ENCODE measurements at regions not wholly inside any gene's neighbourhood (a gene's known extent, or its start where the extent isn't known, plus 50 kb on each side); places are given as distances from the start of the nearest gene placed in this dataset.

DNA sequence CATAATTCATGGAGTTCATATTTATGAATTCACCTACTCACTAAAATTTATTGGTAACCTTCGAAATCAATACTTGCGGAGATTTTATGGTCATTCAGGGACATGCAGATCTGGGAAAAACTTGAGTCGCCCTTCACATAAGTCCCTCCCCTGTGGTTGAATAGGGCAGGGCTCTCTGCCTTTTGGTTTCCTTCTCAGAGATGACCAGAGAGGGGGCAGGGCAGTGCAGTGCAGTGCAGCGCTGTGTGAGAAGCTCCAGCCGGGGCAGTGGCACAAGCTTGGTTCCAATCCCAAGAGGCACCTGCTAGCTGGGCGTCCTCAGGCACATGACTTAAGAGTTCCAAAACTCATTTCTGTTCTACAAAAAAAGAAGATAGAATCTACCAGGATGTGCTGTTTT lies 274.4 kb upstream of the RAB6C start:
- Histone ChIP-seq H3K4me1 (replicated peaks) (no peaks in the 10 kb centered on the region), H3K27me3 (replicated peaks; ENCODE audit: insufficient read depth) (no peaks in the 10 kb centered on the region), H3K9me3 (no peaks in the 10 kb centered on the region), H3K36me3 (no peaks in the 10 kb centered on the region), H3K27ac (no peak overlapping the region), H3K4me3 (no peak overlapping the region)
- intact Hi-C loops (cut with DNase I): no loop called here
- 84% methylated on average over 6 of the region's 6 CpGs for WGBS
- no peak for TF ChIP-seq POLR2A (IDR thresholded peaks at IDR 0.05)
- TF ChIP-seq, protein P1, sequence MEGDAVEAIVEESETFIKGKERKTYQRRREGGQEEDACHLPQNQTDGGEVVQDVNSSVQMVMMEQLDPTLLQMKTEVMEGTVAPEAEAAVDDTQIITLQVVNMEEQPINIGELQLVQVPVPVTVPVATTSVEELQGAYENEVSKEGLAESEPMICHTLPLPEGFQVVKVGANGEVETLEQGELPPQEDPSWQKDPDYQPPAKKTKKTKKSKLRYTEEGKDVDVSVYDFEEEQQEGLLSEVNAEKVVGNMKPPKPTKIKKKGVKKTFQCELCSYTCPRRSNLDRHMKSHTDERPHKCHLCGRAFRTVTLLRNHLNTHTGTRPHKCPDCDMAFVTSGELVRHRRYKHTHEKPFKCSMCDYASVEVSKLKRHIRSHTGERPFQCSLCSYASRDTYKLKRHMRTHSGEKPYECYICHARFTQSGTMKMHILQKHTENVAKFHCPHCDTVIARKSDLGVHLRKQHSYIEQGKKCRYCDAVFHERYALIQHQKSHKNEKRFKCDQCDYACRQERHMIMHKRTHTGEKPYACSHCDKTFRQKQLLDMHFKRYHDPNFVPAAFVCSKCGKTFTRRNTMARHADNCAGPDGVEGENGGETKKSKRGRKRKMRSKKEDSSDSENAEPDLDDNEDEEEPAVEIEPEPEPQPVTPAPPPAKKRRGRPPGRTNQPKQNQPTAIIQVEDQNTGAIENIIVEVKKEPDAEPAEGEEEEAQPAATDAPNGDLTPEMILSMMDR (IDR thresholded peaks at IDR 0.05): no peak
- TF ChIP-seq POLR2AphosphoS5 (IDR thresholded peaks at IDR 0.05): no peak
- no peak for DNase-seq (ENCODE audit: low spot score)

DNA sequence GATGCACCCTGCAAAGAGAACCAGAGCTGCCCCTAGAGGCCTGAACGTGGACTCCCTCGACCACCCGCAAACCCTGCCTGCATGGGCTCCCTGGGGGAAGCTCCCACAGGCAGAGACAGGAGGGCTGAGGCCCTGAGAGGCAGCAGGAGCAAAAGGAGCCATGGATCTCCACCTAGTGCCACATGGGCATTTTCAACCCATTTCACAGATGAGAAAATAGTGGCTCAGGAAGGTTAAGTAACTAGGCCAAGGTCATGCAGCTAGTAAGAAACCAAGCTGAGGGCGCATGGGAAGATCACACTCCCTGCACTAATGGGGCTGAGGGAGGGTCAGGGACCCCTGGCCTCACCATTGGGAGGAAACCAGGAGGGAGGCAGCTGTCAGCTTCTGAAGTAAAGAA lies 271.7 kb upstream of the RAB6C start:
- no peak for DNase-seq (ENCODE audit: low spot score)
- H3K27me3 ChIP-seq (replicated peaks; ENCODE audit: insufficient read depth): no peaks in the 10 kb centered on the region
- no peak overlapping the region for H3K4me3 ChIP-seq
- intact Hi-C loops (cut with DNase I): no loop called here
- no peaks in the 10 kb centered on the region for H3K36me3 ChIP-seq
- no peak overlapping the region for H3K27ac ChIP-seq
- TF ChIP-seq POLR2A (IDR thresholded peaks at IDR 0.05) (no peak), POLR2AphosphoS5 (IDR thresholded peaks at IDR 0.05) (no peak)
- TF ChIP-seq, protein P1 (IDR thresholded peaks at IDR 0.05): no peak
- no peaks in the 10 kb centered on the region for H3K9me3 ChIP-seq
- WGBS: 83% methylated on average over 4 of the region's 4 CpGs
- H3K4me1 ChIP-seq (replicated peaks): no peaks in the 10 kb centered on the region

DNA sequence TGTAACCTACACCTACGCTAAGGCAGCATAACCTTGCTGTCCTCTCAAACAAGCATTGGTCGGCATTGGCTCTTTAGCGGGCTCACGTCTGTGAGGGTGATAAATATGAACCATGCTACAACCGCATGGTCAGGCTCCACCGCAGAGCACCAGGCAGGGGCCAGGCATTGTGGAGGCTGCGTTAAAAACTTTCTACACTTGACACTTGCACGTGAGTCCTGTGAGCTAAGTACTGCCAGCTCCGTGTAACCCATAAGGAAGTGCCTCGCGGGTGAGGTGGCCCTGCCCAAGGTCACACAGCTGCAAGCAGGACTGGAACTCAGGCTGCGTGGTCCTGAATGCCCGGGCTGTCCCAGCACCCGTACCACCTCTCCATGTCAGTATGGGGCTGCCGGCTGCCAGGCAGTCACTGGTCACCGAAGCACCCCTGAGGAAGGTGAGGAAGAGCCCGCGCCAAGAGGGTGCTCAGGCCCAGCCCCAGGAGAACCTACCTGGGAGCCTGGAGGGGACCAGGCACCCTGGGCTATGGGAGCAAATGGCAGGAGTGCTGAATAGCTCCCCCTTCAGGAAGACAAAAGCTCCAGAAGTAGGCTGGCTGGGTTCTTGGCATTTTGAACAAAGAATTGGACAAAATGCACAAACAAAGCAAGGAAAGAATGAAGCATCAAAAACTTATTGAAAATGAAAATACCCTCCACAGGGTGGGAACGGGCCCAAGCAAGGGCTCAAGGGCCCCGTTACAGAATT lies 271.1 kb upstream of the RAB6C start:
- Histone ChIP-seq H3K4me1 (replicated peaks) (no peaks in the 10 kb centered on the region), H3K27me3 (replicated peaks; ENCODE audit: insufficient read depth) (no peaks in the 10 kb centered on the region), H3K36me3 (no peaks in the 10 kb centered on the region), H3K27ac (no peak overlapping the region), H3K9me3 (no peaks in the 10 kb centered on the region), H3K4me3 (no peak overlapping the region)
- no peak for DNase-seq (ENCODE audit: low spot score)
- WGBS: 91% methylated on average over 20 of the region's 20 CpGs
- intact Hi-C loops (cut with DNase I): no loop called here
- TF ChIP-seq POLR2A (IDR thresholded peaks at IDR 0.05) (no peak), POLR2AphosphoS5 (IDR thresholded peaks at IDR 0.05) (no peak)
- TF ChIP-seq, protein P1 (IDR thresholded peaks at IDR 0.05): no peak

DNA sequence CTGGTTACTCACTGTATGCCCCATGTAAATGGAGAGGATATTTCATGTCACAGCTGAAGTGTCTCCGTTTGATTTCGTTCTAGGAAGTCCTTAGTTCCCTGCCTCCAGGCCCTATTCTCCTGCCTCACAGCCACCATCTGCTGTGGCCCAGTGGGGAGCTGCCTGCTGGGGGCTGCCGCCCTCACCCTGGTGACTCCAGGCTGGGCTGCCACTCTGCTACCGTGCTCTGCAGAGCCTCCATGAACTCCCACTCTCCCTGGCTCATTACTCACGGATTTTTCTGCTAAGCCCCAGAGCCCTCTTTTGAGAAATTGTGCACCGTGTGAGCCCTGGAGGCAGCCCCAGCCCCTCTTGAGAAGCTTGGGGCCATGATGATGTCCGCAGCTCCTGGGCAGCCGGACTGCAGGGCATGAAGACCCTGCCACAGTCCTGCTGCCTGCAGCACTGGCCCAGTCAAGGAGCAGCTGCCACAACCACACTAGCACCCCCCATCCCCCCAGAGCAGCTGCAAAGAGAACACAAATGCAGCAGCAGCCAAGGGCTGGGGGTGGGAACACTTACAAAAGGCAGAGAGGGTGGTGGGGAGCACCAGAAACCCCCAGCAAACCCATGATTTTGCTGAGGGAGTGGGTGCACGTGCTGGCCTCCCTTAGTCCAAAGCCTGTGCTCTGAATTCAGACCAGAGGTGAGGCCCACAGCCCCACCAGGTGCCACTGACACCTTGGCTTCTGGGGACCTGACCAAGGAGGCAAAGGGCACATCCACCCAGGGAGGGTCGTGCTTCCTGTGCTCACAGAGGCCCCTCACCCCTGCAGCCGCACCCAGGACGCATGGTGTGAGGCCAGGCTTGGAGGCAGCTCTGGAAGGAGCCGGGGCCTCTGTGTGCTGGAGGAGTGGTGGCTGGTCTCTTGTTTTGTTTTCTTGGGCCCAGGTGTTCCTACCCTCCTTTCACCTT lies 270.2 kb upstream of the RAB6C start:
- H3K27ac ChIP-seq: no peak overlapping the region
- H3K36me3 ChIP-seq: no peaks in the 10 kb centered on the region
- intact Hi-C loops (cut with DNase I): no loop called here
- no peaks in the 10 kb centered on the region for H3K4me1 ChIP-seq (replicated peaks)
- no peaks in the 10 kb centered on the region for H3K9me3 ChIP-seq
- no peak for DNase-seq (ENCODE audit: low spot score)
- no peak overlapping the region for H3K4me3 ChIP-seq
- WGBS: 82% methylated on average over 13 of the region's 13 CpGs
- no peaks in the 10 kb centered on the region for H3K27me3 ChIP-seq (replicated peaks; ENCODE audit: insufficient read depth)
- TF ChIP-seq, protein P1 (IDR thresholded peaks at IDR 0.05): no peak
- no peak for TF ChIP-seq POLR2A (IDR thresholded peaks at IDR 0.05)
- TF ChIP-seq POLR2AphosphoS5 (IDR thresholded peaks at IDR 0.05): no peak

Measured in prostate gland (tissue), 2 donors.